ENCODE measurements at regions not wholly inside any gene's neighbourhood (a gene's known extent, or its start where the extent isn't known, plus 50 kb on each side); places are given as distances from the start of the nearest gene placed in this dataset.

- WGBS = 74% methylated on average over 2 of the region's 2 CpGs
- Histone ChIP-seq H3K27ac (ENCODE audit: low read depth in 1 of 2, low read length in 2 of 2) (no peak overlapping the region), H3K4me3 (ENCODE audit: low read depth in 1 of 3, low read length in 3 of 3) (no peak overlapping the region), H3K9ac (ENCODE audit: low read depth in 1 of 2, low read length in 2 of 2) (no peak overlapping the region), H3K4me1 (ENCODE audit: control insufficient read depth in 4 of 4, insufficient read depth in 4 of 4, low read length in 3 of 4) (no peaks in the 10 kb centered on the region), H3K9me3 (ENCODE audit: control insufficient read depth in 4 of 4, low read length in 3 of 4) (no peaks in the 10 kb centered on the region), H3K27me3 (ENCODE audit: control insufficient read depth in 4 of 4, insufficient read depth in 4 of 4, low read length in 3 of 4) (no peaks in the 10 kb centered on the region), H3K36me3 (ENCODE audit: control insufficient read depth in 4 of 4, insufficient read depth in 3 of 4, low read depth in 1 of 4, low read length in 3 of 4) (no peaks in the 10 kb centered on the region)
- no peak for TF ChIP-seq MAX (IDR thresholded peaks at IDR 0.05)
- DNase-seq (ENCODE audit: low spot score) = no peak
Observed at GRCh38 chr7:46902463-46902862, 679.4 kb downstream of the TNS3 start.

- Histone ChIP-seq H3K9ac (ENCODE audit: low read depth in 1 of 2, low read length in 2 of 2) (no peak overlapping the region), H3K4me1 (ENCODE audit: control insufficient read depth in 4 of 4, insufficient read depth in 4 of 4, low read length in 3 of 4) (no peaks in the 10 kb centered on the region), H3K27me3 (ENCODE audit: control insufficient read depth in 4 of 4, insufficient read depth in 4 of 4, low read length in 3 of 4) (no peaks in the 10 kb centered on the region), H3K27ac (ENCODE audit: low read depth in 1 of 2, low read length in 2 of 2) (no peak overlapping the region), H3K9me3 (ENCODE audit: control insufficient read depth in 4 of 4, low read length in 3 of 4) (no peaks in the 10 kb centered on the region), H3K4me3 (ENCODE audit: low read depth in 1 of 3, low read length in 3 of 3) (no peak overlapping the region), H3K36me3 (ENCODE audit: control insufficient read depth in 4 of 4, insufficient read depth in 3 of 4, low read depth in 1 of 4, low read length in 3 of 4) (no peaks in the 10 kb centered on the region)
- TF ChIP-seq EGR1 (IDR thresholded peaks at IDR 0.05; ENCODE audit: low read depth in 2 of 2) (no peak), FOXA2 (IDR thresholded peaks at IDR 0.05) (no peak), ZBTB33 (IDR thresholded peaks at IDR 0.05) (no peak), HNF4A (conservative IDR thresholded peaks at IDR 0.05) (no peak), TAF1 (conservative IDR thresholded peaks at IDR 0.05) (no peak), YY1 (IDR thresholded peaks at IDR 0.05) (no peak), FOXA1 (IDR thresholded peaks at IDR 0.05) (no peak), RAD21 (IDR thresholded peaks at IDR 0.05) (no peak), SP1 (IDR thresholded peaks at IDR 0.05) (no peak)
- DNase-seq (ENCODE audit: low spot score) = no peak
- 73% methylated on average over 6 of the region's 6 CpGs for WGBS
Observed at GRCh38 chr7:46900312-46901263, 681.3 kb downstream of the TNS3 start.

GRCh38 chr7:46897381-46897780 is 684.5 kb downstream of the TNS3 start:
- no peak for DNase-seq (ENCODE audit: low spot score)
- Histone ChIP-seq H3K27me3 (ENCODE audit: control insufficient read depth in 4 of 4, insufficient read depth in 4 of 4, low read length in 3 of 4) (no peaks in the 10 kb centered on the region), H3K27ac (ENCODE audit: low read depth in 1 of 2, low read length in 2 of 2) (no peak overlapping the region), H3K4me1 (ENCODE audit: control insufficient read depth in 4 of 4, insufficient read depth in 4 of 4, low read length in 3 of 4) (no peaks in the 10 kb centered on the region), H3K4me3 (ENCODE audit: low read depth in 1 of 3, low read length in 3 of 3) (no peak overlapping the region), H3K9me3 (ENCODE audit: control insufficient read depth in 4 of 4, low read length in 3 of 4) (peaks cover 0 to 4% (median 0%) of the 10 kb centered on the region in 4 donors), H3K9ac (ENCODE audit: low read depth in 1 of 2, low read length in 2 of 2) (no peak overlapping the region), H3K36me3 (ENCODE audit: control insufficient read depth in 4 of 4, insufficient read depth in 3 of 4, low read depth in 1 of 4, low read length in 3 of 4) (no peaks in the 10 kb centered on the region)
- WGBS = 89% methylated on average over 4 of the region's 4 CpGs
- TF ChIP-seq ZBTB33 (IDR thresholded peaks at IDR 0.05) = no peak
- TF ChIP-seq CTCF (IDR thresholded peaks at IDR 0.05; ENCODE audit: low read depth, low read length, missing input control) = no peak
- no peak for TF ChIP-seq SP1 (IDR thresholded peaks at IDR 0.05)
- TF ChIP-seq REST (IDR thresholded peaks at IDR 0.05) = no peak
- no peak for TF ChIP-seq GABPA (IDR thresholded peaks at IDR 0.05 in 1 of 2, conservative IDR thresholded peaks at IDR 0.05 in 1 of 2)
- no peak for TF ChIP-seq HNF4G (IDR thresholded peaks at IDR 0.05)
- no peak for TF ChIP-seq YY1 (IDR thresholded peaks at IDR 0.05)
- TF ChIP-seq NR2F2 (IDR thresholded peaks at IDR 0.05) = no peak
- TF ChIP-seq RXRA (IDR thresholded peaks at IDR 0.05) = no peak
- no peak for TF ChIP-seq MAX (IDR thresholded peaks at IDR 0.05)
- TF ChIP-seq FOXA1 (IDR thresholded peaks at IDR 0.05) = no peak
- TF ChIP-seq JUND (IDR thresholded peaks at IDR 0.05) = no peak

Data from liver (tissue), 8 donors.